ENCODE measurements at regions not wholly inside any gene's neighbourhood (a gene's known extent, or its start where the extent isn't known, plus 50 kb on each side); places are given as distances from the start of the nearest gene placed in this dataset.
"Not testable (repeated sequence)": the region's sequence is repeated elsewhere in the genome, so short reads cannot be mapped to it uniquely, and the experiment has no call there.

- no peak for DNase-seq
Measured at GRCh38 chr18:39134255-39134654, 1568.7 kb upstream of the CELF4 start.

- DNase-seq, result not testable (repeated sequence)
Measured at GRCh38 chr18:39127538-39127937, 1561.9 kb upstream of the CELF4 start.

GRCh38 chr18:39113790-39114189 is 1548.2 kb upstream of the CELF4 start:
- no peak for DNase-seq

- no peak for DNase-seq
Measured at GRCh38 chr18:39105104-39105503, 1539.5 kb upstream of the CELF4 start.

GRCh38 chr18:39072970-39073369 is 1507.4 kb upstream of the CELF4 start:
- DNase-seq, result no peak

GRCh38 chr18:39062426-39062825 is 1496.8 kb upstream of the CELF4 start:
- DNase-seq, result no peak

GRCh38 chr18:39058386-39059000 is 1492.9 kb upstream of the CELF4 start:
- DNase-seq, result no peak

- DNase-seq, result no peak
Measured at GRCh38 chr18:39057423-39058064, 1491.9 kb upstream of the CELF4 start.

- no peak for DNase-seq
Measured at GRCh38 chr18:39053571-39053970, 1488.0 kb upstream of the CELF4 start.

- DNase-seq, result no peak
Measured at GRCh38 chr18:39051013-39051412, 1485.4 kb upstream of the CELF4 start.

GRCh38 chr18:39039813-39040212 is 1474.2 kb upstream of the CELF4 start:
- DNase-seq, result no peak

- DNase-seq, result no peak
Measured at GRCh38 chr18:39037925-39038324, 1472.3 kb upstream of the CELF4 start.

- DNase-seq, result no peak
Measured at GRCh38 chr18:39033312-39033711, 1467.7 kb upstream of the CELF4 start.

GRCh38 chr18:39031647-39032046 is 1466.0 kb upstream of the CELF4 start:
- no peak for DNase-seq

GRCh38 chr18:39030124-39030655 is 1464.6 kb upstream of the CELF4 start:
- DNase-seq, result no peak

- no peak for DNase-seq
Measured at GRCh38 chr18:39025531-39025930, 1459.9 kb upstream of the CELF4 start.

GRCh38 chr18:39019989-39020388 is 1454.4 kb upstream of the CELF4 start:
- DNase-seq, result no peak

GRCh38 chr18:39007031-39007902 is 1441.7 kb upstream of the CELF4 start:
- no peak for DNase-seq

- DNase-seq, result no peak
Measured at GRCh38 chr18:38996056-38996455, 1430.5 kb upstream of the CELF4 start.

GRCh38 chr18:38993342-38993741 is 1427.7 kb upstream of the CELF4 start:
- no peak for DNase-seq

- DNase-seq, result no peak
Measured at GRCh38 chr18:38984968-38985367, 1419.4 kb upstream of the CELF4 start.

- DNase-seq, result no peak
Measured at GRCh38 chr18:38982072-38982471, 1416.5 kb upstream of the CELF4 start.

- no peak for DNase-seq
Measured at GRCh38 chr18:38981389-38981788, 1415.8 kb upstream of the CELF4 start.

GRCh38 chr18:38980420-38980819 is 1414.8 kb upstream of the CELF4 start:
- no peak for DNase-seq

Data from NCI-H1694 (cell line).